Fibroblast of upper back skin (primary cell): ENCODE measurements at regions not wholly inside any gene's neighbourhood (a gene's known extent, or its start where the extent isn't known, plus 50 kb on each side); places are given as distances from the start of the nearest gene placed in this dataset.

Source experiments
- DNase-seq: peaks from one replicate; pipeline ENCODE4 v3.0.0-alpha.2; 2013

- DNase-seq: no peak
These were observed 393.5 kb downstream of the RAD51AP2 start for GRCh38 chr2:17124575-17125318.

GRCh38 chr2:17122887-17123501 is 395.2 kb downstream of the RAD51AP2 start:
- no peak for DNase-seq

- DNase-seq: no peak
These were observed 402.8 kb downstream of the RAD51AP2 start for GRCh38 chr2:17115466-17115865.

- DNase-seq: no peak
These were observed 403.2 kb downstream of the RAD51AP2 start for GRCh38 chr2:17115042-17115441.

- no peak for DNase-seq
These were observed 410.4 kb downstream of the RAD51AP2 start for GRCh38 chr2:17107871-17108270.

GRCh38 chr2:17107151-17107550 is 411.1 kb downstream of the RAD51AP2 start:
- peak; percentile 56 for DNase-seq

- no peak for DNase-seq
These were observed 411.8 kb downstream of the RAD51AP2 start for GRCh38 chr2:17106418-17106817.

GRCh38 chr2:17104454-17104853 is 413.8 kb downstream of the RAD51AP2 start:
- peak; percentile 90 for DNase-seq

GRCh38 chr2:17101596-17101995 is 416.6 kb downstream of the RAD51AP2 start:
- peak; percentile 66 for DNase-seq

GRCh38 chr2:17101091-17101490 is 417.1 kb downstream of the RAD51AP2 start:
- DNase-seq: peak; percentile 25

- DNase-seq: no peak
These were observed 422.9 kb downstream of the RAD51AP2 start for GRCh38 chr2:17095340-17095739.

GRCh38 chr2:17093712-17094111 is 424.5 kb downstream of the RAD51AP2 start:
- no peak for DNase-seq

GRCh38 chr2:17086990-17087389 is 421.4 kb upstream of the CYRIA start:
- no peak for DNase-seq

- no peak for DNase-seq
These were observed 420.0 kb upstream of the CYRIA start for GRCh38 chr2:17085546-17086202.

GRCh38 chr2:17084877-17085276 is 419.2 kb upstream of the CYRIA start:
- peak; percentile 67 for DNase-seq

- peak; percentile 83 for DNase-seq
These were observed 418.3 kb upstream of the CYRIA start for GRCh38 chr2:17083902-17084301.

- no peak for DNase-seq
These were observed 413.6 kb upstream of the CYRIA start for GRCh38 chr2:17079262-17079661.

GRCh38 chr2:17076533-17076932 is 410.9 kb upstream of the CYRIA start:
- DNase-seq: no peak

GRCh38 chr2:17070711-17071110 is 405.1 kb upstream of the CYRIA start:
- no peak for DNase-seq

GRCh38 chr2:17069564-17069963 is 403.9 kb upstream of the CYRIA start:
- no peak for DNase-seq

GRCh38 chr2:17068021-17068420 is 402.4 kb upstream of the CYRIA start:
- DNase-seq: no peak

GRCh38 chr2:17065536-17065935 is 399.9 kb upstream of the CYRIA start:
- DNase-seq: no peak

- no peak for DNase-seq
These were observed 395.4 kb upstream of the CYRIA start for GRCh38 chr2:17061028-17061427.

GRCh38 chr2:17059458-17059857 is 393.8 kb upstream of the CYRIA start:
- DNase-seq: no peak
